ENCODE measurements at regions not wholly inside any gene's neighbourhood (a gene's known extent, or its start where the extent isn't known, plus 50 kb on each side); places are given as distances from the start of the nearest gene placed in this dataset.

GRCh38 chr2:118709786-118710185 lies 137.7 kb downstream of the EN1 start:
- BruUV-seq (replicated peaks): no TSS peak
- ChIA-PET POLR2A (no interaction called here), CTCF (no interaction called here)
- H3K4me3 Mint-ChIP-seq (ENCODE audit: unreplicated experiment): no peak overlapping the region
- no peak for TF ChIP-seq CTCF (IDR thresholded peaks at IDR 0.05; ENCODE audit: insufficient read depth in 1 of 2, low read depth in 1 of 2, low read length in 1 of 2, severe bottlenecking in 1 of 2, unreplicated experiment in 1 of 2)
- Histone ChIP-seq H3K36me3 (ENCODE audit: control insufficient read depth, insufficient read depth, low read length) (no peaks in the 10 kb centered on the region), H3K4me3 (ENCODE audit: low read depth, low read length) (no peak overlapping the region), H3K4me1 (no peaks in the 10 kb centered on the region), H3K9me3 (no peaks in the 10 kb centered on the region), H3K27me3 (replicated peaks; ENCODE audit: control insufficient read depth, insufficient read depth, low read length) (no peaks in the 10 kb centered on the region; the same call in 1 of the 2 replicates)
- H3K36me3 Mint-ChIP-seq (ENCODE audit: insufficient read depth, unreplicated experiment): no peaks in the 10 kb centered on the region
- H3K27ac Mint-ChIP-seq (ENCODE audit: unreplicated experiment): no peak overlapping the region
- DNase-seq: no peak
- H3K9me3 Mint-ChIP-seq (ENCODE audit: unreplicated experiment): no peaks in the 10 kb centered on the region
- intact Hi-C loops (cut with micrococcal nuclease; ENCODE audit: unreplicated experiment): no loop called here
- no peaks in the 10 kb centered on the region for H3K4me1 Mint-ChIP-seq (ENCODE audit: low read depth, unreplicated experiment)
- H3K27me3 Mint-ChIP-seq (ENCODE audit: insufficient read depth, unreplicated experiment): peaks cover 13% of the 10 kb centered on the region

- no peak overlapping the region for H3K4me3 ChIP-seq (ENCODE audit: low read depth, low read length)
- ChIA-PET POLR2A (no interaction called here), CTCF (no interaction called here)
- no peaks in the 10 kb centered on the region for H3K9me3 ChIP-seq
- Mint-ChIP-seq H3K4me3 (ENCODE audit: unreplicated experiment) (no peak overlapping the region), H3K27me3 (ENCODE audit: insufficient read depth, unreplicated experiment) (peaks cover 17% of the 10 kb centered on the region), H3K9me3 (ENCODE audit: unreplicated experiment) (no peaks in the 10 kb centered on the region), H3K4me1 (ENCODE audit: low read depth, unreplicated experiment) (no peaks in the 10 kb centered on the region), H3K36me3 (ENCODE audit: insufficient read depth, unreplicated experiment) (no peaks in the 10 kb centered on the region), H3K27ac (ENCODE audit: unreplicated experiment) (no peak overlapping the region)
- intact Hi-C loops (cut with micrococcal nuclease; ENCODE audit: unreplicated experiment): no loop called here
- BruUV-seq (replicated peaks): no TSS peak
- H3K27me3 ChIP-seq (replicated peaks; ENCODE audit: control insufficient read depth, insufficient read depth, low read length): no peaks in the 10 kb centered on the region; the same call in 1 of the 2 replicates
- TF ChIP-seq CTCF (IDR thresholded peaks at IDR 0.05; ENCODE audit: insufficient read depth in 1 of 2, low read depth in 1 of 2, low read length in 1 of 2, severe bottlenecking in 1 of 2, unreplicated experiment in 1 of 2): no peak
- H3K36me3 ChIP-seq (ENCODE audit: control insufficient read depth, insufficient read depth, low read length): no peaks in the 10 kb centered on the region
- DNase-seq: no peak
- H3K4me1 ChIP-seq: no peaks in the 10 kb centered on the region
These were observed 140.6 kb downstream of the EN1 start for GRCh38 chr2:118706844-118707243.

- no peak for DNase-seq
- Mint-ChIP-seq H3K27ac (ENCODE audit: unreplicated experiment) (no peak overlapping the region), H3K4me3 (ENCODE audit: unreplicated experiment) (no peak overlapping the region), H3K9me3 (ENCODE audit: unreplicated experiment) (no peaks in the 10 kb centered on the region), H3K27me3 (ENCODE audit: insufficient read depth, unreplicated experiment) (peaks cover 17% of the 10 kb centered on the region), H3K4me1 (ENCODE audit: low read depth, unreplicated experiment) (no peaks in the 10 kb centered on the region), H3K36me3 (ENCODE audit: insufficient read depth, unreplicated experiment) (no peaks in the 10 kb centered on the region)
- ChIA-PET CTCF (no interaction called here), POLR2A (no interaction called here)
- H3K36me3 ChIP-seq (ENCODE audit: control insufficient read depth, insufficient read depth, low read length): no peaks in the 10 kb centered on the region
- no peaks in the 10 kb centered on the region; the same call in 1 of the 2 replicates for H3K27me3 ChIP-seq (replicated peaks; ENCODE audit: control insufficient read depth, insufficient read depth, low read length)
- no peak overlapping the region for H3K4me3 ChIP-seq (ENCODE audit: low read depth, low read length)
- no peaks in the 10 kb centered on the region for H3K4me1 ChIP-seq
- intact Hi-C loops (cut with micrococcal nuclease; ENCODE audit: unreplicated experiment): no loop called here
- H3K9me3 ChIP-seq: no peaks in the 10 kb centered on the region
- BruUV-seq (replicated peaks): no TSS peak
- TF ChIP-seq CTCF (IDR thresholded peaks at IDR 0.05; ENCODE audit: insufficient read depth in 1 of 2, low read depth in 1 of 2, low read length in 1 of 2, severe bottlenecking in 1 of 2, unreplicated experiment in 1 of 2): no peak
These were observed 141.1 kb downstream of the EN1 start for GRCh38 chr2:118706371-118706770.

Measured in Caco-2 (cell line).